Renal cortex interstitium (tissue), 11 donors: ENCODE measurements at regions not wholly inside any gene's neighbourhood (a gene's known extent, or its start where the extent isn't known, plus 50 kb on each side); places are given as distances from the start of the nearest gene placed in this dataset.
"Not testable (repeated sequence)": the region's sequence is repeated elsewhere in the genome, so short reads cannot be mapped to it uniquely, and the experiment has no call there.

Experiments
- DNase-seq, 11 donors: peaks; one replicate each; pipeline ENCODE4 v3.0.0-alpha.2; 2013; ENCODE audit warnings: low read depth in 9 of 11, low spot score in 4 of 11; ENCODE audit errors: extremely low read depth in 1 of 11

DNA sequence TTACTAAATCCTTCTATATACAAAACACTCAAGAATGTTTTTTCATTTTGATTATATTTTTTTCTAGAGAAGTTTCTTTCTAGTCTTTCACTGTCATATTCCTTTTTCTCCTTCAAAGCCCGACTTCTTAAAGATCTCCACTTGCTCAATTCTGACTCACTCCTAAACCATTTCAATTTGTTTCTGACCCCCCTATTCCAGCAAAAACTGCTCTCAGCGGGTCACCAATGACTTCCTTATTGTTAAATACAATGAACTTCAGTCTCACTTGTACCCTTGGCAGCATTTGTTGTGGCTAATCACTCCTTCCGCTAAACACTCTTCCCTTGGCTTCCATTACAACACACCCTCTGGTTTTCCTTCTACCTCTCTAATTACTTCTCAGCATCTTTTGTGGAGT is 111.1 kb upstream of the RBBP8 start:
- no peak for DNase-seq

DNA sequence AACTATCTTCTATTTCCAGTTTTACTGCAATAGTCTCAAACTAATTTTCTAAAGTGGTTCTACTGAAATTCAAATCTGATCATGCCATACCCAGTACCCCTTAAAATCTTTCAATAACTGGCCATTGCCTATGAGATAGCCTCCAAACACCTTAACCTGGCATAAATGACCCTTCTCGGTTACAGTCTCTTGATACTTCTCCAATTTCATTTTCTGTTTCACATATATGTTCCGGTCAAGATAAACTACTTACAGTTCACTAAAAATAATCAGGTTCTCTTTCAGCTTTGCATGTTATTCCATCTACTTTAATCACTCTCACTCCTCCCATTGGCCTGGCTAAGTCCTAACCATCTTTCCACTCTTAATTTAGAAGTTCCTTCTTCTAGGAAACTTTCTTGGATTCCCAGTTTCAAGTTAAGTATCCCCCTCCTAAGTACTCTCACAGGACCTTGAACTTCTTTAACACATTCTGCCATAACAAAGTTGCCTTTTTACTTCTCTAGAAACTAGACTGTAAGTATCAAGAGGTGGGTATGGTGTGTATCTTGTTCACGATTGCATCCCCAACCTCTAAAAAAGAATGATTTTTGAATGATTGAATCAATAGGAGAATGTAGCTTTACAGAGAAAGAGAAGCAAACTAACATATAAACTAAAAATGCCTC is 110.2 kb upstream of the RBBP8 start:
- DNase-seq, result no peak

DNA sequence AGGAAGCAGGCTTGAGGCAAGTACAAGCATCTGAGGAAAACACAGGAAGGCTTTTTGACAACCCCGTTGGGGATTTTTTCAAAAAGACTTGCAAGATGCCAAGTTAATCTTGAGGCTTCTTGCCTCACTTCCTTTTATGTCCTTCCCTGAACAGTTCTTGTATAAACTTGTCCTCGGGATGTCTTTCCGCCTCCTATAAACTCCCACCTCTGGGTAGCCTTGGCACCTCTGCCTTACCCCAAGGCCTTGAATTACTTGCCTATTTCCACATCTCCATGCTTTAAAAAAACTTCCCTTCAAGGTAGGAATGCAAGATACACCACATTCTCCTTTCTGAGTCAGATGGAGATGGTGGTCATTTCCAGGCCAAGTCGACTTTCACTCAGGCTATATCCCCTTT is 106.4 kb upstream of the RBBP8 start:
- DNase-seq, result no peak

DNA sequence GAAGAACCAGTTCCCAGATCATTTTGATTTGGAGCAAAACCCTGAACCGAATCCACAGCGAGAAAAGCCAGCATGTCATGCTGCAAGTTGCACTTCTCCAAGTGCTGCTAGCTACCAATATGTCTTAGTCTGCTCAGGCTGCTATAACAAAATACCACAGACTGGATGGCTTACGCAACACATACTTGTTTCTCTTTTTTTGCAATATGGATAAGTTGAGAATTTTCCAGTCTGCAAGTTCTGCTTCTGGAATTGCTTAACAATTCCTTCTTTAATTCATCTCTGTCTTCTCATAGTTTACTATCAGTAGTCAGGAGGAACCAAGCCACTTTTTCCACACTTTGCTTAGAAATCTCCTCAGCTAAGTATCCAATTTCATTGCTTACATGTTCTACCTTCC is 105.9 kb upstream of the RBBP8 start:
- DNase-seq, result no peak

GRCh38 chr18:22827741-22828140 is 105.4 kb upstream of the RBBP8 start:
- no peak for DNase-seq

DNA sequence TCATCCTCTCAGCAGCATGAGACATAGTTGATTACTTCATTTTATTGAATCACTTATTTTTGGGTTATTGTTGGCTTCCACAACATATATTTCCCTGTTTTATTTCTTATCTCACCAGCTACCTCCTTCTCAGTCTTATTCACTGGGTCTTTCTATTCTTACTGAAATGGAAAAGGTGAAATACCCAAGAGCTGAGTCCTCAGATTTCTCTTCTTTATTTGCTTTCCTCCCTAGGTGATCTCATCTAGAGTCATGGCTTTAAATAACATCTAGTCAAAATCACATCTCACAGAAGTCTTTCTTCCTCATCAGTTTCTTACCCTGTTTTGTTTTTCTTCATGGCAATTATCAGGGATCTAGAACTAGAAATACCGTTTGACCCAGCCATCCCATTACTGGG is 105.0 kb upstream of the RBBP8 start:
- DNase-seq, result no peak

DNA sequence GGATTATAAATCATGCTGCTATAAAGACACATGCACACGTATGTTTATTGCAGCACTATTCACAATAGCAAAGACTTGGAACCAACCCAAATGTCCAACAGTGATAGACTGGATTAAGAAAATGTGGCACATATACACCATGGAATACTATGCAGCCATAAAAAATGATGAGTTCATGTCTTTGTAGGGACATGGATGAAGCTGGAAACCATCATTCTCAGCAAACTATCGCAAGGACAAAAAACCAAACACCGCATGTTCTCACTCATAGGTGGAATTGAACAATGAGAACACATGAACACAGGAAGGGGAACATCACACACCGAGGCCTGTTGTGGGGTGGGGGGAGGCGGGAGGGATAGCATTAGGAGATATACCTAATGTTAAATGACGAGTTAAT is 104.5 kb upstream of the RBBP8 start:
- not testable (repeated sequence) for DNase-seq

GRCh38 chr18:22829781-22830180 is 103.3 kb upstream of the RBBP8 start:
- no peak for DNase-seq

DNA sequence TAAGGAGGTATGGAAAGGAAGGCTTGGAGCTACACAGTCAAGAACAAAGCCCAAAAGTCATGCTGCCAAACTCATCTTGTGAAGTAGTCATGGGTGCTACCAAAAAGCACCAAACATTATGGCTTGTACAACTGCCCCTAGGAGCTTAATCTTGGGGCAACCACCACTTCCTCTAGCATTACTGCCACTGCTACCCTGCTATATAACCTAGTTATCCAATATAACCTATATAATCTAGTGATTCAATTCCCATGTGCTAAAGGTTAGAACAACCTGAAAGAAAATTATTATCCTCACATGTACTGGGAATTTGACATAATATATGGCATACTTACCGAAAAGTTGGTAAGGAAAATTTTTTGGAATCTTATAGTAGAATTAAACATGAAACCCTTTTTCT is 102.6 kb upstream of the RBBP8 start:
- no peak for DNase-seq

- DNase-seq, result no peak
These were observed 101.7 kb upstream of the RBBP8 start for GRCh38 chr18:22831441-22831904.

GRCh38 chr18:22836932-22837331 is 96.2 kb upstream of the RBBP8 start:
- DNase-seq, result no peak

DNA sequence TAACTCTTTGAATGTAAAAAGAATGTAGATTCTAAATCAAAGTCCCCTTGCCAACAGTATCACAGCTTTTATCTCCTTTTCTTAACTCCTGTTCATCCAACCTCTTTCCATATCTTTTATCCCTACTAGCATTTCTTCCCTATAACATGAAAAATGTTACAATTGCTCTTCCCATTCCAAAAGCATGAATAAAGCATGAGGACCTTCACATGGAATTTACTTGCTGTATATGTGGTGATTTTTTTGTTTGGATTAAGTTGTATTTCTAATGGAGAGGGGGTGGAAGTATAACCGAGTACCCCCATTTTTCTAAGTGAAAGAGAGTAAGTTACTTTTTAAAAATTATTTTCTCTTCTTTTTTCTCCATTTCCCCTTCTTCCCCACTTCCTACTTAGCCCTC is 94.9 kb upstream of the RBBP8 start:
- no peak for DNase-seq

- no peak for DNase-seq
These were observed 94.4 kb upstream of the RBBP8 start for GRCh38 chr18:22838639-22839277.

DNA sequence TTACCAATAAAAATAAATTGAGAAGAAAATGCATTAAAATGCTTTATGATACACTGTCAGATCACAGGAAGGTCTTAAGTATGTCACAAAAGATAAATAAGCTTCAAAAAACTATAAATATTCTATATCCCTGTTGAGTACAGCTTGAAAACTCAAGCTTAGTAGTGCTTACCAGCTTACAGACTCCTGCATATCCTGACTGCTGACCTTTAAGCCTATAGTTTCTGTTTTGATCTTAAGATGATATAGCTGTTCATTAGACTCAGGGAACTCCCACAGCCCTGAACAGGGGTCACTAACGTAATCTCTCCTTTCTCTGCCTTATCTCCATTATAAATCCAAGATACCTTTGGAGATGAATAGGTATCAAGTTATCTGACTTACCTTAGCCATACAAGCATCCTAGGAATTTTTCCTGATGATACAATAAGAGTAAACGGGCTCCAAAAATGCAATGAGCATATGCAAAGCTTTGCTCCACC is 93.7 kb upstream of the RBBP8 start:
- no peak for DNase-seq

DNA sequence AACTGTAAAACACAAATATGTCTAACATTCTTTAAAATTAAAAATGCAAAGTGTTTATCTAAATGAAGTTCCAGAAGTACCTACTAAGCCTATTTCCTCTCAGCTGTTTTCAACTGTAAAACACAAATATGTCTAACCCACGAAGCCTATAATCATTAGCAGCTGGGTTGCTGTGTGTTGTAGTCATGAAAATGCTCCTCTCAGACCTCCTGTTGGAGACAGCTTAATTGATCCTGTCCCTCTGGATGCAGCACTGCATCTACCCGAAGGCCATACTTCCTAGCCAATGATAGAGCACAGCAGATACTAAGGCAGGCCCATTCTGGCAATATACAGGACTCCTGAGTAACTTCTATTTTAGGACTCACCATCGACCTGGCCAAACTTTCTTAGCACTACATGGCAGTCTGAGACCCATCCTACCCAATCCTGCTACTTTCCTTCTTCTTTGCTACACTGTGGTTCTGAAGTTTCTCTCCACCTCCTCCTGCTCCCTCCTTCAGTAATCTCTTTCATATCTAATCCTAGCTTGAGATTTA is 92.5 kb upstream of the RBBP8 start:
- DNase-seq, result no peak

DNA sequence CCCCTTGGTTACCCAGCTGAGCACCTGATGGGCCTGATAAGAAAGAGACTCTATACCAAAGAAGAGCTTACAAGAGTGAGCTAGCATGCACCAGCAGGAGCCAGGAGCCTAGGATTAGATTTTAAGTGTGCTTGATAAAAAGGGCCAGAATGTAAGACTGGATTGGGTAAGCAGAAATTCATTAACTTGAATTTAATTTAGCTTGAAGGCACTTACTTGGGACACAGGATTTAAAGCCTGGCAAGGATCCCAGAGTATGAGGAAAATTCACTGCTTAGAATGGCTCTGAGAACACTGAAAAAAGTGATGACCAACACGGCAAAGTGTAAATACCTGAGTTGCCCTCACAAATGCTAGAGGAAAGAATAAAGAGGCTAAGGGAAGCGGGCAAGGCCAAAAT is 91.3 kb upstream of the RBBP8 start:
- peak in 3 of 11 donors; percentile 13 to 39 (median 22) for DNase-seq

DNA sequence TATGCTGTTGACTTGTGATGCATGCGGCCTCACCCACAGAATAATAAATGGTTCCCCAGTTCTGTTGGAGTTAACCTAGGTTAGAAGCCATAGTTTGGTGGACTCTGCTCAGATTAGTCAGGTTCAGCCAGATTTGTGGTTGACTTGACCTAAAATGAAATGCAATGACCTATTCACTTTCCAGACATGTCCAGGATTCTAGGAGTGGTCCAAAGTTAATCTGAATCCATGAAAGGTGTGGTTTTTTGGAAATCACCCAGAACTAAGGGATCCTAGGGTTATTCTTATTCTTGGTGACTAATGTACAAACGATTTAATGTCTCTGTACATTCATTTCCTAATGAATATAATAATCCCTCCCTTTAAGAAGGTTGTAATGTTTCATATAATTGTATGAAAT is 88.9 kb upstream of the RBBP8 start:
- no peak for DNase-seq

- DNase-seq, result no peak
These were observed 88.5 kb upstream of the RBBP8 start for GRCh38 chr18:22844628-22845027.

GRCh38 chr18:22846088-22846683 is 86.9 kb upstream of the RBBP8 start:
- peak in 1 of 11 donors; percentile 24 for DNase-seq

DNA sequence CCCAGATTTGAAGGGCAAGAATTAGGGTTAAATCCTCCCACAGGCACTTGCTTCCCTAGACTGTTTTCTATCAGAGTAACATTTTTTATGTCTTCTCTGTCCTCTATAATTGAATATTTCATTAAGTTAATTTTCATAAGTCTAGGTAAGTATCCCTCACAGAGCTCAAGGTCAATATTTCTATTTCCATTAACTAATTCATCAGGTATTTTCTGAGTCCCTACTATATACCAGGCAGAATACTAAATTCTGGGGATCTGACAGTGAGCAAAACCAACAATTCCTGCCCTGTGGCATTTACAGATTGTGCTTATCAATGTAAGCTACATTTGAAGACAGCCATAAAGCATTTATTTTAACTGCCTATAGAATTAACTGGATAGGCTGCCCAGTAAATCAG is 86.4 kb upstream of the RBBP8 start:
- no peak for DNase-seq
